IMR-90 (cell line): ENCODE measurements at regions not wholly inside any gene's neighbourhood (a gene's known extent, or its start where the extent isn't known, plus 50 kb on each side); places are given as distances from the start of the nearest gene placed in this dataset.
"Not testable (repeated sequence)": the region's sequence is repeated elsewhere in the genome, so short reads cannot be mapped to it uniquely, and the experiment has no call there.

Experiments
- MAFK ChIP-seq: IDR thresholded peaks from 2 replicates; pipeline ENCODE4 v1.6.1; 2012; ENCODE audit warnings: low read depth, low read length, improper control_type of control experiment
- POLR2A ChIP-seq: IDR thresholded peaks from 2 replicates; pipeline ENCODE4 v1.6.1; 2012; ENCODE audit warnings: mild to moderate bottlenecking, low read depth, low read length
- RFX5 ChIP-seq: IDR thresholded peaks from 2 replicates; pipeline ENCODE4 v1.8.0; 2012; ENCODE audit warnings: low read depth, mild to moderate bottlenecking, low read length, moderate library complexity
- TF ChIP-seq, protein P1 (sequence below): conservative IDR thresholded peaks from 2 replicates; pipeline ENCODE4 v1.5.1; 2012; ENCODE audit warnings: mild to moderate bottlenecking, low read depth, low read length, improper control_type of control experiment
- TF ChIP-seq, protein P2 (sequence below): fragments of 150-350 bp; IDR thresholded peaks from 2 replicates; pipeline ENCODE4 v1.6.1; 2016; ENCODE audit warnings: low read depth, mild to moderate bottlenecking, low read length, moderate library complexity, borderline replicate concordance
- TF ChIP-seq, protein P3 (sequence below): fragments of 150-350 bp; IDR thresholded peaks from 2 replicates; pipeline ENCODE4 v1.6.1; 2017; ENCODE audit warnings: mild to moderate bottlenecking, antibody characterized with exemption, low read length, low read depth

DNA sequence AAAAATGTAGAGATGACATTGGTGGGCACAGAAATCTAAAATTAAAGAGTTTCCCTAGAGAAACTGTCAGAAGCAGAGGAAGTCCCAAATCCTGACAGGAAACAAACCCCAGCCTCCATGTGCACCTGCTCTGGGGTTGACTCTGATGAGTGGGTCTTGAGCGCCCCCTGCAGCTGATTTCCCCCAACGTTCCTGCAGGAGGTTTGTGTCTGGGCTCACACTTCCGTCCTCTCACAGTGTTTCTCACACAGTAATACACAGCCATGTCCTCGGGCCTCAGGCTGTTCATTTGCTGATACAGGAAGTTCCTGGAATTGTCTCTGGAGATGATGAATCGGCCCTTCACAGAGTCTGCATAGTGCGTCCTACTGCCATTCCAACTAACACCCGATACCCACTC, 670.1 kb downstream of the TMEM121 start:
- TF ChIP-seq, protein P1, sequence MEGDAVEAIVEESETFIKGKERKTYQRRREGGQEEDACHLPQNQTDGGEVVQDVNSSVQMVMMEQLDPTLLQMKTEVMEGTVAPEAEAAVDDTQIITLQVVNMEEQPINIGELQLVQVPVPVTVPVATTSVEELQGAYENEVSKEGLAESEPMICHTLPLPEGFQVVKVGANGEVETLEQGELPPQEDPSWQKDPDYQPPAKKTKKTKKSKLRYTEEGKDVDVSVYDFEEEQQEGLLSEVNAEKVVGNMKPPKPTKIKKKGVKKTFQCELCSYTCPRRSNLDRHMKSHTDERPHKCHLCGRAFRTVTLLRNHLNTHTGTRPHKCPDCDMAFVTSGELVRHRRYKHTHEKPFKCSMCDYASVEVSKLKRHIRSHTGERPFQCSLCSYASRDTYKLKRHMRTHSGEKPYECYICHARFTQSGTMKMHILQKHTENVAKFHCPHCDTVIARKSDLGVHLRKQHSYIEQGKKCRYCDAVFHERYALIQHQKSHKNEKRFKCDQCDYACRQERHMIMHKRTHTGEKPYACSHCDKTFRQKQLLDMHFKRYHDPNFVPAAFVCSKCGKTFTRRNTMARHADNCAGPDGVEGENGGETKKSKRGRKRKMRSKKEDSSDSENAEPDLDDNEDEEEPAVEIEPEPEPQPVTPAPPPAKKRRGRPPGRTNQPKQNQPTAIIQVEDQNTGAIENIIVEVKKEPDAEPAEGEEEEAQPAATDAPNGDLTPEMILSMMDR, result not testable (repeated sequence)
- not testable (repeated sequence) for TF ChIP-seq MAFK, POLR2A, RFX5
- TF ChIP-seq, protein P2, sequence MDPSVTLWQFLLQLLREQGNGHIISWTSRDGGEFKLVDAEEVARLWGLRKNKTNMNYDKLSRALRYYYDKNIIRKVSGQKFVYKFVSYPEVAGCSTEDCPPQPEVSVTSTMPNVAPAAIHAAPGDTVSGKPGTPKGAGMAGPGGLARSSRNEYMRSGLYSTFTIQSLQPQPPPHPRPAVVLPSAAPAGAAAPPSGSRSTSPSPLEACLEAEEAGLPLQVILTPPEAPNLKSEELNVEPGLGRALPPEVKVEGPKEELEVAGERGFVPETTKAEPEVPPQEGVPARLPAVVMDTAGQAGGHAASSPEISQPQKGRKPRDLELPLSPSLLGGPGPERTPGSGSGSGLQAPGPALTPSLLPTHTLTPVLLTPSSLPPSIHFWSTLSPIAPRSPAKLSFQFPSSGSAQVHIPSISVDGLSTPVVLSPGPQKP, result not testable (repeated sequence)
- TF ChIP-seq, protein P3, sequence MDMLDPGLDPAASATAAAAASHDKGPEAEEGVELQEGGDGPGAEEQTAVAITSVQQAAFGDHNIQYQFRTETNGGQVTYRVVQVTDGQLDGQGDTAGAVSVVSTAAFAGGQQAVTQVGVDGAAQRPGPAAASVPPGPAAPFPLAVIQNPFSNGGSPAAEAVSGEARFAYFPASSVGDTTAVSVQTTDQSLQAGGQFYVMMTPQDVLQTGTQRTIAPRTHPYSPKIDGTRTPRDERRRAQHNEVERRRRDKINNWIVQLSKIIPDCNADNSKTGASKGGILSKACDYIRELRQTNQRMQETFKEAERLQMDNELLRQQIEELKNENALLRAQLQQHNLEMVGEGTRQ, result not testable (repeated sequence)
